HepG2 (cell line): ENCODE measurements at regions not wholly inside any gene's neighbourhood (a gene's known extent, or its start where the extent isn't known, plus 50 kb on each side); places are given as distances from the start of the nearest gene placed in this dataset.

Source experiments
- ATAC-seq: fragments of 200-7000 bp; cut with Tn5 transposase; 3 replicates; pipeline ENCODE4 v1.9.1; 2020; ENCODE audit warnings: mild to moderate bottlenecking, moderate library complexity
- BruUV-seq: library from RNA; stranded (reverse); fragments of 400-500 nt; replicated peaks from 2 replicates; lab custom pipeline; 2021; lab: Mats Ljungman, UMichigan
- CTCF ChIA-PET: fragments of 300-600 bp; formaldehyde crosslinking; extraction: SDS; loops from one replicate; lab custom pipeline; 2021; ENCODE audit warnings: low total read pairs, inconsistent platforms, low intra/inter-chr PET ratio; lab: Yijun Ruan, JAX
- POLR2A ChIA-PET: fragments of 350-600 bp; sonication (Branson Sonifier 250); formaldehyde crosslinking; loops from one replicate; lab custom pipeline; 2020; ENCODE audit warnings: antibody characterized with exemption, inconsistent platforms; lab: Yijun Ruan, JAX
- DNase-seq: peaks from one replicate; pipeline ENCODE4 v3.0.0-alpha.2; 2015; ENCODE audit warnings: low spot score
- FAIRE-seq: peaks from 3 replicates; lab custom pipeline; 2011; peaks lifted over from hg19 to GRCh38; lab: Jason Lieb, UNC
- H2AFZ ChIP-seq: one replicate; pipeline ENCODE4 v1.6.1; 2011; ENCODE audit warnings: low read length, inconsistent platforms
- H3K27ac ChIP-seq: fragments of 300-600 bp; 3 replicates; pipeline ENCODE4 v1.8.0; 2011; ENCODE audit warnings: mixed run types, mild to moderate bottlenecking, mixed read lengths, low read length, inconsistent platforms; ENCODE audit not compliant: insufficient read depth; ENCODE audit errors: extremely low read length
- H3K27me3 ChIP-seq, 2 experiments: fragments of 200-600 bp in 1 of 2; 2 replicates in 1 of 2; 3 replicates in 1 of 2; pipeline versions ENCODE4 v1.6.0 to v1.8.0; 2011; ENCODE audit warnings: low read length in 2 of 2, mild to moderate bottlenecking in 2 of 2, moderate library complexity in 2 of 2, inconsistent platforms in 1 of 2; ENCODE audit not compliant: insufficient read depth in 2 of 2, control insufficient read depth in 1 of 2
- H3K36me3 ChIP-seq, 2 experiments: fragments of 200-600 bp in 1 of 2; replicated peaks in 1 of 2; 2 replicates in 1 of 2; 3 replicates in 1 of 2; pipeline versions ENCODE4 v1.5.1 to v1.8.0; 2011; ENCODE audit warnings: low read length in 2 of 2, inconsistent platforms in 1 of 2; ENCODE audit not compliant: insufficient read depth in 2 of 2, control insufficient read depth in 1 of 2
- H3K4me1 ChIP-seq: 2 replicates; pipeline ENCODE4 v1.5.1; 2012; ENCODE audit warnings: low read length, inconsistent platforms; ENCODE audit not compliant: insufficient read depth
- H3K4me2 ChIP-seq: 2 replicates; pipeline ENCODE4 v1.6.0; 2011; ENCODE audit warnings: low read depth, low read length, inconsistent platforms
- H3K4me3 ChIP-seq, 3 experiments: fragments of 200-600 bp in 1 of 3; sonication (generic), shearing (Covaris generic) in 1 of 3; replicated peaks in 1 of 3; 2 replicates each; pipeline ENCODE4 v1.5.1; 2011 to 2016; ENCODE audit warnings: low read length in 3 of 3, inconsistent platforms in 2 of 3, low read depth in 2 of 3, mild to moderate bottlenecking in 2 of 3, control low read depth in 1 of 3, mixed read lengths in 1 of 3; ENCODE audit not compliant: insufficient read depth in 1 of 3
- H3K79me2 ChIP-seq: one replicate; pipeline ENCODE4 v1.6.1; 2011; ENCODE audit warnings: low read length, inconsistent platforms; ENCODE audit not compliant: insufficient read depth
- H3K9ac ChIP-seq: 2 replicates; pipeline ENCODE4 v1.6.0; 2011; ENCODE audit warnings: mild to moderate bottlenecking, low read depth, low read length, inconsistent platforms; ENCODE audit not compliant: insufficient read depth
- H3K9me3 ChIP-seq: 2 replicates; pipeline ENCODE4 v1.5.1; 2012; ENCODE audit warnings: mild to moderate bottlenecking, low read length
- H4K20me1 ChIP-seq: 2 replicates; pipeline ENCODE4 v1.6.0; 2011; ENCODE audit warnings: inconsistent platforms, mild to moderate bottlenecking, low read length, moderate library complexity; ENCODE audit not compliant: insufficient read depth
- EP300 ChIP-seq, 3 experiments: sonication (generic) in 1 of 3; formaldehyde crosslinking in 1 of 3; IDR thresholded peaks; 2 replicates each; pipeline versions ENCODE4 v1.5.1 to v1.6.1; 2011 to 2020; ENCODE audit warnings: low read depth in 2 of 3, low read length in 2 of 3, borderline replicate concordance in 1 of 3, improper control_type of control experiment in 1 of 3, mild to moderate bottlenecking in 1 of 3, missing genetic modification reagents in 1 of 3, moderate library complexity in 1 of 3
- ETV6 ChIP-seq: sonication (generic); formaldehyde crosslinking; conservative IDR thresholded peaks from 2 replicates; pipeline ENCODE4 v1.4.0; 2020; ENCODE audit warnings: missing genetic modification reagents
- HNRNPLL ChIP-seq: fragments of 200-400 bp; formaldehyde crosslinking; IDR thresholded peaks from 2 replicates; pipeline ENCODE4 v1.6.1; 2017; ENCODE audit warnings: mild to moderate bottlenecking, low read depth, low read length; ENCODE audit not compliant: poor library complexity, severe bottlenecking
- KDM4B ChIP-seq: sonication (generic); formaldehyde crosslinking; IDR thresholded peaks from 2 replicates; pipeline ENCODE4 v1.4.0; 2020; ENCODE audit warnings: missing genetic modification reagents
- KDM5B ChIP-seq: sonication (generic); formaldehyde crosslinking; IDR thresholded peaks from 2 replicates; pipeline ENCODE4 v1.4.0; 2020; ENCODE audit warnings: missing genetic modification reagents, mild to moderate bottlenecking, borderline replicate concordance
- NCOA1 ChIP-seq: sonication (generic); formaldehyde crosslinking; IDR thresholded peaks from 2 replicates; pipeline ENCODE4 v1.9.0; 2021; ENCODE audit warnings: missing genetic modification reagents
- NR2F6 ChIP-seq, 2 experiments: IDR thresholded peaks; 2 replicates each; pipeline ENCODE4 v1.6.1; 2016; ENCODE audit warnings: antibody characterized with exemption in 1 of 2, mild to moderate bottlenecking in 1 of 2
- SAFB2 ChIP-seq: sonication (generic); formaldehyde crosslinking; IDR thresholded peaks from 2 replicates; pipeline ENCODE4 v1.5.1; 2020; ENCODE audit warnings: missing genetic modification reagents, low read depth, mild to moderate bottlenecking, borderline replicate concordance
- SIX4 ChIP-seq: sonication (generic); formaldehyde crosslinking; IDR thresholded peaks from 2 replicates; pipeline ENCODE4 v1.4.0; 2020; ENCODE audit warnings: missing genetic modification reagents
- SP5 ChIP-seq: IDR thresholded peaks from 2 replicates; pipeline ENCODE4 v1.6.1; 2016; ENCODE audit warnings: low read depth, borderline replicate concordance
- SPEN ChIP-seq: sonication (generic); formaldehyde crosslinking; IDR thresholded peaks from 2 replicates; pipeline ENCODE4 v1.5.1; 2020; ENCODE audit warnings: low read depth, mild to moderate bottlenecking, missing genetic modification reagents
- ZNF333 ChIP-seq: sonication (generic); formaldehyde crosslinking; IDR thresholded peaks from 2 replicates; pipeline ENCODE4 v1.4.0; 2020; ENCODE audit warnings: mild to moderate bottlenecking, missing genetic modification reagents, borderline replicate concordance
- ZNF570 ChIP-seq: sonication (generic); formaldehyde crosslinking; IDR thresholded peaks from 2 replicates; pipeline ENCODE4 v1.4.0; 2020; ENCODE audit warnings: mild to moderate bottlenecking, missing genetic modification reagents, borderline replicate concordance
- ZNF878 ChIP-seq: sonication (generic); formaldehyde crosslinking; IDR thresholded peaks from 2 replicates; pipeline ENCODE4 v1.8.1; 2023; ENCODE audit warnings: mild to moderate bottlenecking, missing genetic modification reagents, moderate library complexity
- WGBS: methylation state at CpG from one replicate; pipeline ENCODE4 v1.1.6; 2017; ENCODE audit warnings: low lambda C conversion rate; 5-methylcytosine and 5-hydroxymethylcytosine counted together
- in situ Hi-C: cut with HindIII; loops from 2 replicates; pipeline ENCODE4 v1.10.0; 2017; ENCODE audit warnings: low pct_unique_long_range_greater_than_20kb; ENCODE audit not compliant: extremely low pct_ligation_motif_present
- intact Hi-C: fragments of 100-400 bp; cut with micrococcal nuclease; formaldehyde crosslinking; loops from one replicate; pipeline ENCODE4 v1.10.0; 2022; ENCODE audit not compliant: unreplicated experiment

- Histone ChIP-seq H3K9me3 (no peaks in the 10 kb centered on the region), H3K4me3 (no peak overlapping the region), H3K4me2 (no peak overlapping the region), H3K79me2 (no peaks in the 10 kb centered on the region), H3K27me3 (peaks cover 0 to 6% of the 10 kb centered on the region in 2 experiments; a peak in 1 of 5 replicates), H2AFZ (no peak overlapping the region), H3K27ac (no peak overlapping the region), H3K4me1 (peaks cover 36% of the 10 kb centered on the region), H3K9ac (no peak overlapping the region), H3K36me3 (no peaks in the 10 kb centered on the region), H4K20me1 (no peaks in the 10 kb centered on the region)
- ATAC-seq (no peak), FAIRE-seq (no peak), DNase-seq (no peak)
- intact Hi-C loops, result no loop called here
- POLR2A ChIA-PET, result no interaction called here
- CTCF ChIA-PET, result no interaction called here
- in situ Hi-C loops, result no loop called here
- WGBS, result 45% methylated on average over 3 of the region's 3 CpGs
- no TSS peak for BruUV-seq
- TF ChIP-seq ZNF878 (CRISPR knock-in tag) (no peak), SAFB2 (CRISPR knock-in tag) (0 out of 2 replicates have a peak, but pooled peaks have one; percentile 33)
These were observed 83.5 kb upstream of the CALM2 start for GRCh38 chr2:47259829-47260228.

DNA sequence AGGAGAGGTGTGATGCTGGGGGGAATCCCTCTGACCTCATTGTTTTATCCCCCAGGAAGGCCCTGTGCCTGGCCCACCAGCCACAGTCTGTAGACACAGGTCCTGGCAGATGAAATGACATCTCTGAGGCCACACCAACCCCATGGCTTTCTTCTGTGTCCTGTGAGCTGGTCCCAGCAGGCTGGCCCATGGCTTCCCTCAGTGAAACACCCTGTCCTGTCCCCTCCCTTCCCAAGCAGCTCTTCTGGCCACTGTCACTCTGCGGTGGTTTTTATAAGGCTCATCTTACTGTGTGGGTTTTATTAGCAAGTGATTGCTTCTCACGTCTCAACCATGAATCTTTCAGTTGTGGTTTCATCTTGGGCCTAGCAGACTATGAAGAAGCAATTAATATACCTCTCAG, 81.6 kb upstream of the CALM2 start:
- Histone ChIP-seq H3K9me3 (no peaks in the 10 kb centered on the region), H3K4me1 (peaks cover 29% of the 10 kb centered on the region), H3K4me3 (no peak overlapping the region), H3K36me3 (no peaks in the 10 kb centered on the region), H3K4me2 (no peak overlapping the region), H2AFZ (no peak overlapping the region), H4K20me1 (no peaks in the 10 kb centered on the region), H3K79me2 (no peaks in the 10 kb centered on the region), H3K27ac (no peak overlapping the region), H3K27me3 (peaks cover 0 to 3% of the 10 kb centered on the region in 2 experiments; a peak in 1 of 5 replicates), H3K9ac (no peak overlapping the region)
- BruUV-seq, result no TSS peak
- CTCF ChIA-PET, result no interaction called here
- FAIRE-seq, result no peak
- in situ Hi-C loops, result no loop called here
- DNase-seq, result no peak
- POLR2A ChIA-PET, result interaction anchor here (0.6 kb wide), 1 partner anchor 179 kb away, joined by 3 read pairs; no protein-coding TSS in a partner anchor
- 76% methylated on average over 2 of the region's 2 CpGs for WGBS
- intact Hi-C loops, result no loop called here
- ATAC-seq, result no peak
- TF ChIP-seq ETV6 (CRISPR knock-in tag) (no peak), ZNF570 (CRISPR knock-in tag) (no peak), NR2F6 (IDR thresholded peaks at IDR 0.05) (no peak), NR2F6 (CRISPR knock-in tag; IDR thresholded peaks at IDR 0.05) (no peak), SPEN (no peak), HNRNPLL (no peak), ZNF333 (CRISPR knock-in tag) (no peak), KDM4B (CRISPR knock-in tag) (no peak), SIX4 (no peak), SP5 (CRISPR knock-in tag) (no peak), NCOA1 (CRISPR knock-in tag) (no peak), KDM5B (CRISPR knock-in tag) (no peak), EP300 (IDR thresholded peaks at IDR 0.05; ENCODE audit: low read depth in 2 of 2, low read length in 2 of 2) (no peak), EP300 (CRISPR knock-in tag; IDR thresholded peaks at IDR 0.05; ENCODE audit: borderline replicate concordance) (no peak)
